AG10803 (cell line): ENCODE measurements at regions not wholly inside any gene's neighbourhood (a gene's known extent, or its start where the extent isn't known, plus 50 kb on each side); places are given as distances from the start of the nearest gene placed in this dataset.

Experiments
- DNase-seq: peaks from one replicate; pipeline ENCODE4 v3.0.0; 2010; ENCODE audit warnings: low read depth
- H3K4me3 ChIP-seq: 2 replicates; pipeline ENCODE4 v1.5.1; 2011; ENCODE audit warnings: mild to moderate bottlenecking, low read length, control low read depth
- CTCF ChIP-seq: conservative IDR thresholded peaks from 2 replicates; pipeline ENCODE4 v1.5.1; 2011; ENCODE audit warnings: mild to moderate bottlenecking, low read length, control low read depth, inconsistent platforms

GRCh38 chr2:14272396-14273075 is 360.0 kb upstream of the LRATD1 start:
- no peak for TF ChIP-seq CTCF
- no peak overlapping the region for H3K4me3 ChIP-seq
- DNase-seq = no peak

- no peak for DNase-seq
- TF ChIP-seq CTCF = no peak
- no peak overlapping the region for H3K4me3 ChIP-seq
Measured at GRCh38 chr2:14273650-14274049, 358.9 kb upstream of the LRATD1 start.

- no peak overlapping the region for H3K4me3 ChIP-seq
- no peak for TF ChIP-seq CTCF
- no peak for DNase-seq
Measured at GRCh38 chr2:14284244-14284643, 348.3 kb upstream of the LRATD1 start.

GRCh38 chr2:14285812-14286211 is 346.7 kb upstream of the LRATD1 start:
- no peak for DNase-seq
- H3K4me3 ChIP-seq = no peak overlapping the region
- no peak for TF ChIP-seq CTCF

GRCh38 chr2:14288016-14288415 is 344.5 kb upstream of the LRATD1 start:
- no peak overlapping the region for H3K4me3 ChIP-seq
- DNase-seq = no peak
- TF ChIP-seq CTCF = no peak

GRCh38 chr2:14292964-14293363 is 339.6 kb upstream of the LRATD1 start:
- no peak for DNase-seq
- H3K4me3 ChIP-seq = no peak overlapping the region
- TF ChIP-seq CTCF = no peak

GRCh38 chr2:14297340-14297739 is 335.2 kb upstream of the LRATD1 start:
- no peak for DNase-seq
- no peak overlapping the region for H3K4me3 ChIP-seq
- no peak for TF ChIP-seq CTCF
